ENCODE measurements at regions not wholly inside any gene's neighbourhood (a gene's known extent, or its start where the extent isn't known, plus 50 kb on each side); places are given as distances from the start of the nearest gene placed in this dataset.

- no peak for DNase-seq
Measured at GRCh38 chr6:165814679-165815078, 151.6 kb upstream of the PDE10A start.

DNA sequence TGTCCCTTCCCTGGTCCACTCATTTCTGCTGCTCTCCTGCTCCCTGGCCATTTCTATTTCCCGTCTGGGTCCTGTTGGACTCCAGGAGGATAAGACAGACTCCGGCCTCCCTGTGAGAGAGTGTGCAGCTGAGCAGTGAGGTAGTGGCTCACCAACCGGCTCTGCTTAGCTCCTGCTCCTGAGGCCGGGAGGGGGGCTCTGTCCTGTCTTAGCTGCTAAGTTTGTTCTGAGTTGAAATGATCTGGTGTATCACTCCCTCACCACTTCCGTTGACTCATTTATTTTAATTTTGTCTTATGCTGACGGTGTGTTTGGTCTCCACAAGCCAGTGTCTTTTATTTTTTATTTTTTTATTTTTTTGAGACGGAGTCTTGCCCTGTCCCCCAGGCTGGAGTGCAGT is 148.5 kb upstream of the PDE10A start:
- no peak for DNase-seq

DNA sequence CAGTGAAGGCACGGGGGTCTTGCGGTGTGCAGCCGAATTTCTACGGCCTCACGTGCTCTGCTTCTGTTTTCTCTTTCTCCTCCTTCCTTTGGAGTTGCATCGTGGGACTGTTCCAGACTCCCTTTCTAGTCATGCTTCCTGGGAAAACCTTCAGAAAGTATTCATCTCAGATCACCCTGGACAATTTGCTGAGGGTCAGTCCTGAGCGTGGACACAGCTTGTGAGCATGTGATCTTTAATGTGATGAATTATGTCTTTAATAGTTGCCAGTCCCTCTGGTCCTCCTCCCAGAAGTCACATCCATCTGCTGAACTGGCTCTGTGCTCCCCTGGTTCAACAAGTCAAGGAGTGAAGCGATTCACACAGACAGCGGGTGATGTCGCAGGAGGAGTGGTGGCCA is 145.0 kb upstream of the PDE10A start:
- DNase-seq: no peak

GRCh38 chr6:165807249-165807960 is 144.4 kb upstream of the PDE10A start:
- DNase-seq: no peak

- no peak for DNase-seq
Measured at GRCh38 chr6:165806126-165806810, 143.2 kb upstream of the PDE10A start.

GRCh38 chr6:165805636-165806035 is 142.6 kb upstream of the PDE10A start:
- DNase-seq: no peak

- no peak for DNase-seq
Measured at GRCh38 chr6:165805067-165805555, 142.1 kb upstream of the PDE10A start.

GRCh38 chr6:165804331-165805066 is 141.5 kb upstream of the PDE10A start:
- no peak for DNase-seq

DNA sequence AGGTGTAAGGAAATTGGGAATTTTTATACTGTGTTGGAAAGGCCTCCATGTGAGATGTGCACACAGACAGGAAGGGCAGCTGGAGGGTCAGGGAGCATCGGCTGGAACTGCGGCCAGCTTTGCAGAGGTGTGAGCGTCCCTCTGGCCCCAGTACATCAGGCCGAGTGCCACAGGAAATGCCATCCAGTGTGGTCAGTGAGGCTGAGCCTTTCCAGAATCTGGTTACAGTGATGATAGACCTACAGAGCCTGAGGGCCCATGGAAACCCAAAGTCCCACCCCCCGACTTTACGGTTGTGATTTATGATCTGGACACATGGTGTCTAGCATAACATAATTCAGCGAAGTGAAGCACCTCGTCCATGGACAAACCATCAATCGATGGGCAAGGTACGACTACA is 137.3 kb upstream of the PDE10A start:
- DNase-seq: no peak

DNA sequence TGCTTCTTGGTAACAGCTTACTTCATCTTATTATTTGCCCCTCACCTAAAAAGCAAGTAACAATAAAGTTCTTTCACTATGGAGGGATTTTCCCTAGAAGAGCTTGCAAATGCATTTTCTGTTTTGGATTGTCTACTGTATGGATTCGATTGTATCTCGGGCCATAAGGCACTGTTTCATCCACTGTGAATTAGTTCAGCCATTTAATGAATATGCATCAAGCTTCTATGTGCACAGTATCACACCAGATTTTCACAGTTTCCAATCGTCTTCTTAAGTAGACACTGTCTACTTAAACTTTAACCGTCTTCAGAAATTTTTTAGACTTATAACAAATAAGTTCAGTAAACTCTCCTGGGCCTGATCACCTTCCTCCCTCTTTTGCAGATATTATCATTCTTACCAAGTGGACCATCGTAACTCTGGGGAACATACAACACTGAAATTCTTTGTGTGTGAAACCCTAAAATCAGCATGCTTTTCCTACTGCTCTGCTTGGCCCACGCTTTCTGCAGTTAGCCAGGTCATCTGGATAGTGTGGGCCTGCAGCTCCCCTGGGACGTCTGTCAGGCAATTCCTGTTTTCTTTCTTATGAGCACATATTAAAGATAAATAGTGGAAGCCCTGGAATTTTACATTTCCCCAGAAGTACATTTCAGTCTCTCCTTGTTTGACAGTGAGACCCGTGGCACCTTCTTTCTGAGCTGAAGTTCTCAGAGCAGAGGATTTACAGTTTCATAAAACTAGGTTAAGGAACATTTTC is 136.5 kb upstream of the PDE10A start:
- DNase-seq: no peak

- no peak for DNase-seq
Measured at GRCh38 chr6:165798991-165799390, 135.9 kb upstream of the PDE10A start.

- DNase-seq: no peak
Measured at GRCh38 chr6:165794179-165794601, 131.1 kb upstream of the PDE10A start.

DNA sequence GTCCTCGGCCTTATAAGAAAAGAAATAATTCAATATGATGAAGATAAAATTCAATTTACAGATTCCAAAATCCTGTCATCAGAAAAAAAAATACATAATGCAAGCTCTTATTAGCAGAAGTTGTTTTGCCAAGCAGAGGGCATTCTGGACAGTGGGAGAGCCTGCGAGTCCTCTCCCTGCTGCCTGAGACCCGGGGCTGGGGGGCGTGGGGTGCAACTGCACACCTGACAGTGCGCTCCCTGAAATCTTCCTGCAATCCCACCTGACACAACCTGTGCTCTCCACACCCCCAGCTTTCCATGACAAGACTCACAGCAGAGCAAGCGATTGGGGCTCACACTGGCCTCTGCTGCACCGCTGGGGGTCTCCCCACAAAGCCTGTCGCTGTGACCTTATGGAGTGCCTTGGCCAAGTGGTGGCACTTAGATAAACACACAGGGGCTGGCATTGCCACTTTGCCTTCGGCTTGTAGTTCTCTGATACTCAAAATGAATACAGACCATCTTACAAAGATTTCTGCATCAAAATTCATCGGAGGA is 130.3 kb upstream of the PDE10A start:
- no peak for DNase-seq

GRCh38 chr6:165791876-165792437 is 128.9 kb upstream of the PDE10A start:
- DNase-seq: no peak

- DNase-seq: no peak
Measured at GRCh38 chr6:165791306-165791705, 128.3 kb upstream of the PDE10A start.

- DNase-seq: no peak
Measured at GRCh38 chr6:165782812-165783211, 119.8 kb upstream of the PDE10A start.

- DNase-seq: no peak
Measured at GRCh38 chr6:165782134-165782533, 119.1 kb upstream of the PDE10A start.

DNA sequence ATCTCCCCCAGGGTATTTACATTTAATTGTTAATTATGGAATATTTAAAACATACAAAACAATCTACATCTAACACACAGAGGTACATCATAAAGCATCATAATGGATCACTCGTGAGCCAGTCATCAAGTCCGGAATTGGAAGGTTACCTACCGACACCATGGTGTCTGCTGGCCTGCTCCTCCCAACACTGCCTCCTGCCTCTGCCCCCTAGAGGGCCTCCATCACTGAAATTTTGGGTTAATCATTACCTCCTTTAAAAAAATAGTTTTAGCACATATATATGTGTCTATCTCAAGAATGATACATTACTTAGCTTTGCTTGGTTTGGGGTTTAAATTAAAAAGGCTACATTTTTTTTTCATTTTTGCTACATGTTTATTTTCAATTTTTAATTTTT is 114.6 kb upstream of the PDE10A start:
- no peak for DNase-seq

- DNase-seq: no peak
Measured at GRCh38 chr6:165776691-165777090, 113.7 kb upstream of the PDE10A start.

GRCh38 chr6:165775721-165776120 is 112.7 kb upstream of the PDE10A start:
- no peak for DNase-seq

DNA sequence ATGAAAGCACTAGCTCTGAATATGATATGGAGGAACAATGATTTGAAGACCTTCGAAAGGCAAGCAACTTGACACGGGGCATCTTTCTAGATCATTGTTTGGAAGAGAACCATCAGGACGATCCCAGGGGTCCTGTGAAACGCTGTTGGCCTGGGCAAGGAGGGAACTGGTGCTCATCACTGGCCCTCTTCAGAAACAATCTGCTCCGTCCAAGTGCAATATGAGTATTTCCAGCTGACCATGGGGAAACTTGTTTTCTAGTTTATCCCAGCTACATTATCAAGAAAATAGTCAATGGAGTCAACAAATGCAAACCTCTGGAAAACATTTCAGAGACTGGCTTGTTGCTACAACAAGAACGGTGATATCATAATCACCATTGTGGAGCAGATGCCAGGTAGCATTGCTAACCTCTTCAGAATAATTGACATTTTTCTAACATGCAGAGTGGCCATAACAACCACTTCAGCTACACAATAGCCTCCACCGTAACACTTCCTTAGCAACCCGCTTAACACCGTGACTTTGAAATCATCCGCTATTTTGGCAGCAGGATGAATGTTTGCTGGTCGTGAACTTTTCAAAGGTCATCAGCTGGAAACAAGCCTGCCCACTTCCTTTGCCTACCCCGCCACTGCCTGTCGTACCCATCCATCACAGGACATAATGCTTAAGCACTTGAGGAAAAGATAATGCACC is 112.0 kb upstream of the PDE10A start:
- DNase-seq: peak; percentile 99
